Colonic mucosa (tissue), 4 donors: ENCODE measurements at regions not wholly inside any gene's neighbourhood (a gene's known extent, or its start where the extent isn't known, plus 50 kb on each side); places are given as distances from the start of the nearest gene placed in this dataset.
"Not testable (repeated sequence)": the region's sequence is repeated elsewhere in the genome, so short reads cannot be mapped to it uniquely, and the experiment has no call there.

ENCODE experiments used
- DNase-seq: peaks from one replicate; pipeline ENCODE4 v3.0.0-alpha.2; 2020
- H3K27ac ChIP-seq: fragments of 200-600 bp; one replicate; pipeline ENCODE4 v1.8.0; 2021
- H3K27me3 ChIP-seq: fragments of 200-600 bp; one replicate; pipeline ENCODE4 v1.8.0; 2021
- H3K36me3 ChIP-seq: fragments of 200-600 bp; one replicate; pipeline ENCODE4 v1.8.0; 2021
- H3K4me1 ChIP-seq: fragments of 200-600 bp; one replicate; pipeline ENCODE4 v1.8.0; 2021; ENCODE audit warnings: mild to moderate bottlenecking
- H3K4me3 ChIP-seq: fragments of 200-600 bp; one replicate; pipeline ENCODE4 v1.8.0; 2021
- H3K9ac ChIP-seq, 2 donors: one replicate each; pipeline ENCODE4 v1.7.0; 2013; ENCODE audit warnings: control low read depth in 2 of 2, low read depth in 2 of 2, low read length in 2 of 2
- H3K9me3 ChIP-seq: fragments of 200-600 bp; one replicate; pipeline ENCODE4 v1.8.0; 2021
- intact Hi-C: fragments of 100-400 bp; cut with DNase I; formaldehyde crosslinking; loops from one replicate; pipeline ENCODE4 v1.14.1; 2022
- TF ChIP-seq, protein P1 (sequence below): fragments of 200-600 bp; IDR thresholded peaks from one replicate; pipeline ENCODE4 v1.8.0; 2022; ENCODE audit warnings: antibody characterized with exemption, mild to moderate bottlenecking
- donor health status: healthy.
- donor health status: DM: no; HTN: no; CAD: no.
- donor health status: DM: no; HTN: no; CAD: no.

DNA sequence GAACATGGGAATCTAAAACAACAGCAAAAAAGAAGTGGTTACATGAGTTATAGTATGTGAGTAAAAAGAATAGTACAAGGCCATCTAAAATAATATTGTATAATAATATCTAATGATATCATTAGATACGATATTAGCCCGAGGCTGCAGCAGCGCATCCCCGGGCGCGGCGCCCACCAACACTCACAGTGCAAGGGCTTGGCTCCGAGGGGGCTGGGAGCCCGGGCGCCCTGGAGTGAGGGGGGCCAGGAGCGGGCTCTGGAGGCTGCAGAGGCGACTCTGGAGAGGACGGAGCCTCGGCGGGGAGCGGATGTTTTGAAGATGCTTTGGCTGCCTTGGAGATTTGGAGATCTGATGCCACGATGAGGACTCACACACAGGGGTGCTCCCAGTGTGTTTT lies 68.1 kb upstream of the TMEM252 start:
- intact Hi-C loops, result no loop called here

DNA sequence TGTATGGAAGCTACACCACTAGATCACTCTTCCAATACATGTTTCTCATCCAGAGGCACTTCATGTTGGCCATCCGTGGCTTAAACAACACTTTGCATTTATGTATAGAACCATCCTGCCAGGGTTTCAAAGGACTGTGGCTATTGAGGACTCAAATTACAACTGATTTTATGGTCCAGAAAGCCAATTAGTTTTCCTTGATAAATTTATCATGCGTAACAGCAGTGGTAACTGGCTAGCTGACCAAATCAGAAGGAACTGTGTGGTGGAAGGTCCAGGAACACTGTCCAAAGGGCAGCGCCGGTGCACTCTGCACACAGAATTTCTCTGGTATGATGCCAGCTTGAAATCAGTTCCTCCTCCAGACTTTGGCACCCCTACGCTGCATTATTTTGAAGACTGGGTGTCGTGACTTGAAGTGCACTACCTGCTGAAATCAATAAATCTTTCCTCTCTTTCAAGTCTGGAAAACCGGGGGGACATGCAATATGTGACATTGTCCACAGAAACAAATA lies 69.3 kb upstream of the TMEM252 start:
- intact Hi-C loops, result no loop called here
- Histone ChIP-seq H3K27me3 (no peaks in the 10 kb centered on the region), H3K4me3 (no peak overlapping the region), H3K36me3 (no peaks in the 10 kb centered on the region), H3K9me3 (no peaks in the 10 kb centered on the region), H3K27ac (no peak overlapping the region), H3K4me1 (no peaks in the 10 kb centered on the region), H3K9ac (no peak overlapping the region)
- no peak for DNase-seq
- TF ChIP-seq, protein P1, sequence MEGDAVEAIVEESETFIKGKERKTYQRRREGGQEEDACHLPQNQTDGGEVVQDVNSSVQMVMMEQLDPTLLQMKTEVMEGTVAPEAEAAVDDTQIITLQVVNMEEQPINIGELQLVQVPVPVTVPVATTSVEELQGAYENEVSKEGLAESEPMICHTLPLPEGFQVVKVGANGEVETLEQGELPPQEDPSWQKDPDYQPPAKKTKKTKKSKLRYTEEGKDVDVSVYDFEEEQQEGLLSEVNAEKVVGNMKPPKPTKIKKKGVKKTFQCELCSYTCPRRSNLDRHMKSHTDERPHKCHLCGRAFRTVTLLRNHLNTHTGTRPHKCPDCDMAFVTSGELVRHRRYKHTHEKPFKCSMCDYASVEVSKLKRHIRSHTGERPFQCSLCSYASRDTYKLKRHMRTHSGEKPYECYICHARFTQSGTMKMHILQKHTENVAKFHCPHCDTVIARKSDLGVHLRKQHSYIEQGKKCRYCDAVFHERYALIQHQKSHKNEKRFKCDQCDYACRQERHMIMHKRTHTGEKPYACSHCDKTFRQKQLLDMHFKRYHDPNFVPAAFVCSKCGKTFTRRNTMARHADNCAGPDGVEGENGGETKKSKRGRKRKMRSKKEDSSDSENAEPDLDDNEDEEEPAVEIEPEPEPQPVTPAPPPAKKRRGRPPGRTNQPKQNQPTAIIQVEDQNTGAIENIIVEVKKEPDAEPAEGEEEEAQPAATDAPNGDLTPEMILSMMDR, result no peak

More for the DNA sequence above, 68.1 kb upstream of the TMEM252 start:
- H3K4me3 ChIP-seq, result no peak overlapping the region
- no peaks in the 10 kb centered on the region for H3K27me3 ChIP-seq
- no peak for DNase-seq
- no peak overlapping the region for H3K9ac ChIP-seq
- TF ChIP-seq, protein P1, result no peak
- H3K27ac ChIP-seq, result no peak overlapping the region
- H3K36me3 ChIP-seq, result no peaks in the 10 kb centered on the region
- no peaks in the 10 kb centered on the region for H3K4me1 ChIP-seq
- no peaks in the 10 kb centered on the region for H3K9me3 ChIP-seq

DNA sequence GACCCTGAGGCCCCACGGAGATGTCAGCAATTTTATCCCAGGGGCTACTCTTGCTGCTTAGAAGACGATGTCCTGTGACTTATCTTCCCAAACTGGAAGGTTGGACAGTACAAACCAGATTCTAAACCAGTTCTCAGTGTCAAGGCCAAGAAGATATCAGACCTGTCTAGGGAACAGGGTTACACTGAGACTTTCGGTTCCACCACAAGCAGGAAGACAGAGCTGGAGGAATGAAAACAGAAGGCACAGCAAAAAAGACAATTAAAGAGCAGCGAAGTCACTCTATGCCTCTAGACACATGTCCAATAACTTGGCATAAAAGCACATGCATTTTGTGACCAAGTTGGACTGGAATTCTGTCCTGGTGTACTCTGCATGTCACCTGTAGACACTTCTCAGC lies 73.4 kb upstream of the TMEM252 start:
- Histone ChIP-seq H3K27me3 (no peaks in the 10 kb centered on the region), H3K27ac (no peak overlapping the region)

DNA sequence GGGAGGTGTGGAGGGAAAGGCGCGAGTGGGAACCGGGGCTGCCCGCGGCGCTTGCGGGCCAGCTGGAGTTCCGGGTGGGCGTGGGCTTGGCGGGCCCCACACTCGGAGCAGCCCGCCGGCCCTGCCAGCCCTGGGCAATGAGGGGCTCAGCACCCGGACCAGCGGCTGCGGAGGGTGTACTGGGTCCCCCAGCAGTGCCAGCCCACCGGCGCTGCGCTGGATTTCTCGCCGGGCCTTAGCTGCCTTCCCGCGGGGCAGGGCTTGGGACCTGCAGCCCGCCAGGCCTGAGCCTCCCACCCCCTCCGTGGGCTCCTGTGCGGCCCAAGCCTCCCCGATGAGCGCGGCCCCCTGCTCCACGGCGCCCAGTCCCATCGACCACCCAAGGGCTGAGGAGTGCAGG lies 76.3 kb upstream of the TMEM252 start:
- H3K4me3 ChIP-seq, H3K27ac ChIP-seq, H3K27me3 ChIP-seq, intact Hi-C loops, H3K4me1 ChIP-seq, H3K36me3 ChIP-seq, H3K9ac ChIP-seq, DNase-seq, H3K9me3 ChIP-seq: not testable (repeated sequence)

More for the DNA sequence above, 73.4 kb upstream of the TMEM252 start:
- DNase-seq, result no peak
- no peak overlapping the region for H3K9ac ChIP-seq
- no peak overlapping the region for H3K4me3 ChIP-seq
- H3K4me1 ChIP-seq, result no peaks in the 10 kb centered on the region
- TF ChIP-seq, protein P1, result no peak
- intact Hi-C loops, result no loop called here
- H3K9me3 ChIP-seq, result no peaks in the 10 kb centered on the region
- no peaks in the 10 kb centered on the region for H3K36me3 ChIP-seq

DNA sequence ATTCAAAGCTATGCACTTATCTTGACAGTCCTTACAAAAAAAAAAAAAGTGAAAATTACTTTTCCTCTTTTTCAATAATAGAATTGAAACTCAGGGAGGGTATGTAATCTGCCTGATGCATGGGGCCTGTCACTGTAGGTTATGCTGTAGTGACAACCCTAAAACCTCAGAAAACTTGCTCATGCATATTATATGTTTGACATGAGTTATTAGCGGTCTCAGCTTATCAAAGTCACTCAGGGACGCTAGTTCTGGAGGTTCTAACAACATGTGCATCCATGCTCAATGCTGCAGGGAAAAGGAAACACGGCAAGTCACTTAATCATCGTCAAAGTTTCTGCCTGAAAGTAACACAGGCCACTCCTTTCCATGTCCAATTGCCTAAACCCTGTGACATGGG lies 78.4 kb upstream of the TMEM252 start:
- Histone ChIP-seq H3K4me1 (no peaks in the 10 kb centered on the region), H3K9me3 (no peaks in the 10 kb centered on the region), H3K9ac (no peak overlapping the region), H3K4me3 (no peak overlapping the region), H3K27ac (no peak overlapping the region), H3K36me3 (no peaks in the 10 kb centered on the region), H3K27me3 (no peaks in the 10 kb centered on the region)
- intact Hi-C loops, result no loop called here
- no peak for DNase-seq
- TF ChIP-seq, protein P1, result no peak

DNA sequence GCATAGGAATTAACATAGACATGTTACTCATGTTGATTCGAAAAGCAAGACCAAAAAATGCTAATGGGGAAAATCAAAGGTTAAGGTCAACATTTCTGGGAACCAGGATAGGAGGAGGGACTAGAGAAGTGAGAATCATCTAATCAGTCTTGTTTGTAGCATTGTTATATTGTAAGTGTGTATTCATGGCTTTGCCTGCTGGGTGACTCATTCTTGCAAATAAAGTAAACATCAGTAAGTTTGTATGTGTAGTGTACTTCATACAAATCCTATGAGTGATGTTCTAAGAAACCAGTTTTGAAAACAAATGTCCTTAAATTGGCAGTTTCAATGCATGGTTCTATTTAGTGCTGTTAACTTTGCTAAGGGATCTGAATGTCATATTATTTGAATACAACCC lies 79.0 kb upstream of the TMEM252 start:
- DNase-seq, result no peak
- no peaks in the 10 kb centered on the region for H3K27me3 ChIP-seq

More for the DNA sequence above, 79.0 kb upstream of the TMEM252 start:
- H3K9ac ChIP-seq, result no peak overlapping the region
- no peak overlapping the region for H3K27ac ChIP-seq
- no peaks in the 10 kb centered on the region for H3K4me1 ChIP-seq
- H3K9me3 ChIP-seq, result no peaks in the 10 kb centered on the region
- intact Hi-C loops, result no loop called here
- H3K4me3 ChIP-seq, result no peak overlapping the region
- TF ChIP-seq, protein P1, result no peak
- no peaks in the 10 kb centered on the region for H3K36me3 ChIP-seq
